OCI-M2 (cell line): ENCODE measurements at regions not wholly inside any gene's neighbourhood (a gene's known extent, or its start where the extent isn't known, plus 50 kb on each side); places are given as distances from the start of the nearest gene placed in this dataset.
A peak's percentile ranks its signal among the peaks of the same experiment; 100 is the strongest.

ENCODE experiments used
- DNase-seq: peaks from one replicate; lab custom pipeline; 2025; ENCODE audit not compliant: unreplicated experiment; lab: John Stamatoyannopoulos, UW

- DNase-seq: no peak
These were observed 328.2 kb upstream of the NOVA1 start for GRCh38 chr14:26925876-26926584.

DNA sequence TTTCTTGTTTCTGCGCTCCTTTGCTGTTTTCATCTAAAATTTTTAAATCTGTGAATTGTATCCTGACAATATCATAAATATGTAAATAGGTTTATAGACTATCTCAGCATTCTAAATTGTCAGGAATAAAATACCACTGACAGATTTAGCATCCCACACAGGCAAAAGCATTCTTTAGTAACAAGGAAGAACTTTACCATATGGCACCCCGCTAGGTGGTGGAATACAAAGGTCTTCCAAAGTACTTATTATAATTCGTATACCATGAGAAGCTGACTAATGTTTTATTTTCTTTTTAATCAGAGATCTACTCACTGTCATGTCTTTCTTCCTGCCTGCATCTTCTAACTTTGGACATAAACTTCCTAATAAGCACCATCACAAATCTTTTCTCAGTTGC, 328.8 kb upstream of the NOVA1 start:
- DNase-seq: no peak

GRCh38 chr14:26928019-26928418, 330.2 kb upstream of the NOVA1 start:
- no peak for DNase-seq

GRCh38 chr14:26929361-26929760, 331.5 kb upstream of the NOVA1 start:
- DNase-seq: no peak

GRCh38 chr14:26930576-26930975, 332.7 kb upstream of the NOVA1 start:
- no peak for DNase-seq

DNA sequence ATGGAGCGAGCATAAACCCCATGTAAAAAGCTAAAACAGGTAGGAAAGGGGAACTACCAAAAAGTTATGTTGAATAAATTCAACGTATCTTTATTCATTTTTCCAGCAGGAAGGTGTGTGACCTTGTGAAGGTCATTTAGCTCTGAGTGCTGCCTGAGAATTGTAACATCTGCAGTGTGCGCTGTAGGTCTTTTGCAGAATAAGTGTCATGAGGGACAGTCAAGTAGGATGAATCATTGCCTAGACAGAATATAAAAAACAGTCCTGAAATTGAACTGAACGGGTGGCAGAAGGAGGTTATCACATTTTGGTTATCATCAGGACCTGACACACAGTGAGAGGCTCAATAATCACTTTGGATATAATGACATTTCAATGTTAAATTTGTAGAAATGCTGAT, 334.8 kb upstream of the NOVA1 start:
- DNase-seq: no peak

GRCh38 chr14:26933431-26933830, 335.6 kb upstream of the NOVA1 start:
- no peak for DNase-seq

GRCh38 chr14:26934151-26934550, 336.3 kb upstream of the NOVA1 start:
- no peak for DNase-seq

DNA sequence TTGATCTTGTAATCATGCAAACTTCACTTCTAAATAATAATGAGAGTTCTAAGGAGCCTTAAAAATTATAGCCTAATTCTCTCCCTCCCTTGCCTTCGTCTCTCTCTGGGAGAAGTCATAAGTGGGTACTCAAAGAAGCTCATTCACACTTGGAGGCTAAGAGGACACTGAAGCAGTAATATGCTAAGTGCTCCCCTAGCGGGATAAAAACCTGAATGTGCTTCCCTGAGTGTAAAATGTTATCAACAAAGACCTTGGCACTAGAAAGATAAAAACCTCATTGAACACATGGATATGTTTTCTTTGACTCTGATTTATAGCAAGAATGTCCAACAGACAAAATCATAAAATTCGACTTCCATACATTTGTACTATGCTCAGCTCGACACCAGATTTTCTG, 337.9 kb upstream of the NOVA1 start:
- no peak for DNase-seq

DNA sequence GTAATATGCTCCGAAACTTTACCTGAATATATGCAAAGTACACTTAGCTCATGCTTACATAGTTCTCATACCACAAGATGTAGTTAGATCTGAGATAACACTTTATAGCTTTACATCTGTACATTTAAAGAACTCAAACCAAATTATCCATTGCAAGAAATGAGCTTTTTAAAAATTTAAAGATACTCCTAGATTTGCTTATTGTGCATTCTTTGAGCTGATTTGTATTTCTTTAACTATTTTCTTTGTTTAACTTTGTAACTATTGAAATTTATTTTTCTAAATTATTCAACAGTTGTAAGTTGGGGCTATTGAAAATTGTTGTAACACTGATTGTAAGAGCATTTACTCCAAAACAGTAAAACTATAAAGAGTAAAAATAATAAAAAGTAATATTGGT, 340.2 kb upstream of the NOVA1 start:
- DNase-seq: no peak

DNA sequence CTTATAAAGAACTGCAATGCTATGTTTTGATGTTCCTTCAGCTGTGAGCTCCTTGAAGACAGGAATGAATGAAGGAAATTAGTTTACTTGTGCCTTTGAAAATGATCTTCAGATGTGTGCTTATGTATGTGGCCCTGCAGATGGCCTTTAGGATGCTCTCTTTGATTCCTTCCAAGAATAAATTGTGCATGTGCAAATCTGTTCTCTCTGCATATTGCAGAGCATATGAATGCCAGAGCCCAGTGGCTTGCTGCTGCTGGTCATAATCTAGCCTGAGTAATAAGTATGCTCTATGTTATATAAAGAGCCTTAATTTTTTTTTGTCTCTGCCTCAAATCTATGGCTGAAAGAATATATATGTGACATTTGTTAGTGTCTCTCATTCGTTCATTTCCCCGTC, 341.9 kb upstream of the NOVA1 start:
- DNase-seq: no peak

DNA sequence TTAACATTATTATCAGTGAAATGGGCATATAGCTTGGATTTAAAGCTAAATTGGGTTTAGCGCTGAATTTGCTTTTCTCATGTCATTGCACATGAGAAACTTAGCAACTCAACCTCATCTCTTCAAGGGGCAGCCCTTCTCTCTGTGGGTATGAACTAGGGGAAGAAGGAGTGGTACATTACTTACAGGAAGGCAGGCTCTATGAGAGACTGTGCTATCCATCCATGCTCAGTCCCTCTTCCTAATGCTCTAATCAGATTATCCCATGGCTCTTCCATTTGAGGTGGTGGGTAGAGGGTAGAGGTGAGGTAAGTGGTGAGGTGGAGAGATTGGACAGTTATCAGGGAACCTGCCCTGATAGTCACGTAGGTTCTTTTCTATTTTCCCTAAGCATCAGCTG, 343.7 kb upstream of the NOVA1 start:
- no peak for DNase-seq

GRCh38 chr14:26947265-26947664, 349.4 kb upstream of the NOVA1 start:
- DNase-seq: no peak

GRCh38 chr14:26959437-26959836, 361.6 kb upstream of the NOVA1 start:
- no peak for DNase-seq

- DNase-seq: no peak
These were observed 362.3 kb upstream of the NOVA1 start for GRCh38 chr14:26959972-26960660.

DNA sequence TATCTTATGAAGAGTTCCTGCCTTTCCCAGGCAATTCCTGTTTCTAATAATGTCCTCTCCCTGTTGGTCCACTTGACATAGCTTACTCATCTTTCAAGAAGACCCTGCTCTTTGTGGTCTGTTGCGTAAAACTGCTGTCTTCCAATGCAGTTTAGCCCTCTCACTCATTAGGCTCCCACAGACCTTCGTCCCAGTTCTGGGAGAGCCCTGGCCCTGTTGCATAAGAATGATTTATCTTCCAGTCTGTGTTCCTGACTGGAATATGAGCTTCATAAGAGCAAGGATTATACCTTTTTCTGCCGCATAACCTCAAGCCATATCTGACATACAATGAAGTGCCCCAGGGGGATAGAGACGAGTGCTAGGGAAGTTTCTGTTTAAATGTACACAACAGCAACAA, 365.9 kb upstream of the NOVA1 start:
- DNase-seq: no peak

- no peak for DNase-seq
These were observed 367.7 kb upstream of the NOVA1 start for GRCh38 chr14:26965490-26965889.

DNA sequence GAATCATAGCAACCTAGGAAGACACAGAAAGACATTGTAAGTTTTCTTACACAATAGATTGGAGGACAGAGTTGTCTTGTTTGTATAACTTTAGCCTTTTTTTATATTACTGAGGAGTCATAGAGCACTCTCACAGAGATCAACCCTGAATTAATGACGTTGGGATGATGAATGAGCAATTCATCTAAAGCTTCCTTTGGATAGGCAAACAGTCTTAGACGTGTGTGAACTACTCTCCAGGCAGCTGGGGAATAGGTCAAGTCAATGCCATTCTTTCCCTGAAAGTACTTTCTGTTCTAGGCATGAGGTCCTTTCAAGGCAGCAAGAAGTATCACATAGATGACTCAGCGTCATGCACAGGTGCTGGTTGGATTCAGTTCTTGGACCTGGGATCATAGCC, 369.1 kb upstream of the NOVA1 start:
- DNase-seq: no peak

DNA sequence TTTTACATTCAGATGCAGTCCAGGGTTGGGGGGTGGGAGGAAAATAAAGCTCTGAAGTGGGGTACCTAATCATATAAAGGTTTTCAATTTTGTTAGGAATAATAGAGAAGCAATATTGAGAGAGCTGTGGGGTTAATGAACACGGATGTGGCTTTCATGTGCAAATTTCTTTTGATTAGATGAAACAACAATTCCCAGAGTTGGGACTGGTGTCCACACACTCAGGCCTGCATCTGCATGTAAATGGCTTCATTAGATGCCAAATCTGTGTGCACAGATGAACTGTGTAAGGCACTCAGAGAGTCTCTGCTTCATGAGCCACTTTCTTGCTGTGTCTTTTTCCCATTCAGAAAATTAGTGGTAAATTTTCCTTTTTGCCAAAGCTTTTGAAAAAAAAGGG, 377.1 kb upstream of the NOVA1 start:
- no peak for DNase-seq

GRCh38 chr14:26982071-26982470, 384.2 kb upstream of the NOVA1 start:
- no peak for DNase-seq

- DNase-seq: peak; percentile 68
These were observed 386.7 kb upstream of the NOVA1 start for GRCh38 chr14:26984311-26985177.
